Neural progenitor cell (in vitro differentiated cells): ENCODE measurements at regions not wholly inside any gene's neighbourhood (a gene's known extent, or its start where the extent isn't known, plus 50 kb on each side); places are given as distances from the start of the nearest gene placed in this dataset.

Experiments used
- EZH2 ChIP-seq: fragments of 200-600 bp; sonication (generic); IDR thresholded peaks from 2 replicates; pipeline ENCODE4 v1.6.1; 2017; ENCODE audit warnings: antibody characterized with exemption, mild to moderate bottlenecking, moderate library complexity
- EZH2phosphoT487 ChIP-seq: fragments of 200-600 bp; sonication (generic); IDR thresholded peaks from 2 replicates; pipeline ENCODE4 v1.6.1; 2017; ENCODE audit warnings: antibody characterized with exemption
- TF ChIP-seq, protein P1 (sequence below): fragments of 200-600 bp; sonication (generic); IDR thresholded peaks from 2 replicates; pipeline ENCODE4 v1.5.1; 2017; ENCODE audit warnings: antibody characterized with exemption, mild to moderate bottlenecking

DNA sequence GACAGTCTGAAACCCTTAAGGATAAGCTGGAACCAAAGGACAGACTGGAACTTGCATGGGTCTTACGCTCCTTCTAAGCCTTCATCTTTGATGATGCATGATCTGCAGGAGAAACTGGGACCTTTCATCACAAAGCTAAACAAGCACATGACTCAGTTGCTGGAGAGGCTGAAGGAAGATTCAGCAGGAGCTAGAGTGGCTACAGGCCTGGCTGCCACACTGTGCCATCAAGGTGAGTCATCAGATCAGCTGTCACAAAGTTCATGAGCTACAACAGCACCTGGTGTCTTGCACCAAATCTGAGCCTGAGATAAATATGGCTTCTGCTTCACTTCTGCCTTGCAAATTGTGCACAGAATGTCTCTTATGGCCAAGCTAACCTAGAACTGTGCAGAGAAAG lies 95.5 kb upstream of the MARK1 start:
- TF ChIP-seq, protein P1, sequence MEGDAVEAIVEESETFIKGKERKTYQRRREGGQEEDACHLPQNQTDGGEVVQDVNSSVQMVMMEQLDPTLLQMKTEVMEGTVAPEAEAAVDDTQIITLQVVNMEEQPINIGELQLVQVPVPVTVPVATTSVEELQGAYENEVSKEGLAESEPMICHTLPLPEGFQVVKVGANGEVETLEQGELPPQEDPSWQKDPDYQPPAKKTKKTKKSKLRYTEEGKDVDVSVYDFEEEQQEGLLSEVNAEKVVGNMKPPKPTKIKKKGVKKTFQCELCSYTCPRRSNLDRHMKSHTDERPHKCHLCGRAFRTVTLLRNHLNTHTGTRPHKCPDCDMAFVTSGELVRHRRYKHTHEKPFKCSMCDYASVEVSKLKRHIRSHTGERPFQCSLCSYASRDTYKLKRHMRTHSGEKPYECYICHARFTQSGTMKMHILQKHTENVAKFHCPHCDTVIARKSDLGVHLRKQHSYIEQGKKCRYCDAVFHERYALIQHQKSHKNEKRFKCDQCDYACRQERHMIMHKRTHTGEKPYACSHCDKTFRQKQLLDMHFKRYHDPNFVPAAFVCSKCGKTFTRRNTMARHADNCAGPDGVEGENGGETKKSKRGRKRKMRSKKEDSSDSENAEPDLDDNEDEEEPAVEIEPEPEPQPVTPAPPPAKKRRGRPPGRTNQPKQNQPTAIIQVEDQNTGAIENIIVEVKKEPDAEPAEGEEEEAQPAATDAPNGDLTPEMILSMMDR, result no peak
- TF ChIP-seq EZH2phosphoT487, result no peak
- no peak for TF ChIP-seq EZH2
